GM23338 (cell line): ENCODE measurements at regions not wholly inside any gene's neighbourhood (a gene's known extent, or its start where the extent isn't known, plus 50 kb on each side); places are given as distances from the start of the nearest gene placed in this dataset.

Source experiments
- ATAC-seq: fragments of 200-7000 bp; cut with Tn5 transposase; 3 replicates; pipeline ENCODE4 v1.9.1; 2020
- DNase-seq: peaks from one replicate; pipeline ENCODE4 v3.0.0-alpha.2; 2015; ENCODE audit warnings: low spot score
- H2AFZ ChIP-seq: fragments of 200-600 bp; sonication (generic); 2 replicates; pipeline ENCODE4 v1.8.0; 2016; ENCODE audit warnings: antibody characterized with exemption, mild to moderate bottlenecking, moderate library complexity
- H3F3A ChIP-seq: fragments of 200-600 bp; sonication (generic); replicated peaks from 2 replicates; pipeline ENCODE4 v1.8.0; 2017; ENCODE audit warnings: antibody characterized with exemption, mixed run types, low read depth
- H3K27ac ChIP-seq: fragments of 200-600 bp; sonication (generic); 2 replicates; pipeline ENCODE4 v1.6.1; 2016; ENCODE audit warnings: low read depth
- H3K27me3 ChIP-seq: fragments of 200-600 bp; sonication (generic); 2 replicates; pipeline ENCODE4 v1.8.0; 2016; ENCODE audit warnings: mild to moderate bottlenecking, mixed run types, moderate library complexity; ENCODE audit not compliant: insufficient read depth
- H3K36me3 ChIP-seq: fragments of 200-600 bp; sonication (generic); 2 replicates; pipeline ENCODE4 v1.8.0; 2016; ENCODE audit warnings: mild to moderate bottlenecking; ENCODE audit not compliant: insufficient read depth
- H3K4me1 ChIP-seq: fragments of 200-600 bp; sonication (generic); 2 replicates; pipeline ENCODE4 v1.8.0; 2016; ENCODE audit warnings: mild to moderate bottlenecking, moderate library complexity; ENCODE audit not compliant: insufficient read depth
- H3K4me2 ChIP-seq: fragments of 200-600 bp; sonication (generic); 2 replicates; pipeline ENCODE4 v1.7.1; 2017; ENCODE audit warnings: mixed run types
- H3K4me3 ChIP-seq: fragments of 200-600 bp; sonication (generic); 2 replicates; pipeline ENCODE4 v1.6.1; 2016; ENCODE audit warnings: mixed run types
- H3K79me2 ChIP-seq: fragments of 200-600 bp; sonication (generic); replicated peaks from 2 replicates; pipeline ENCODE4 v1.8.0; 2017; ENCODE audit warnings: mild to moderate bottlenecking; ENCODE audit not compliant: insufficient read depth
- H3K9me2 ChIP-seq: fragments of 200-600 bp; sonication (generic); 2 replicates; pipeline ENCODE4 v1.8.0; 2017; ENCODE audit not compliant: insufficient read depth
- H4K20me1 ChIP-seq: fragments of 200-600 bp; sonication (generic); replicated peaks from 2 replicates; pipeline ENCODE4 v1.8.0; 2017; ENCODE audit warnings: mild to moderate bottlenecking; ENCODE audit not compliant: insufficient read depth
- H3K27ac Mint-ChIP-seq: 2 replicates; pipeline ENCODE4 v1.8.0; 2020; ENCODE audit warnings: inconsistent platforms, mild to moderate bottlenecking, moderate library complexity, mixed read lengths
- H3K27me3 Mint-ChIP-seq: 3 replicates; pipeline ENCODE4 v1.8.0; 2022; ENCODE audit warnings: low read depth, mild to moderate bottlenecking, moderate library complexity, mixed read lengths, inconsistent platforms; ENCODE audit not compliant: insufficient read depth, poor library complexity
- H3K36me3 Mint-ChIP-seq: 3 replicates; pipeline ENCODE4 v1.8.0; 2021; ENCODE audit warnings: low read depth, mild to moderate bottlenecking, inconsistent platforms, moderate library complexity, mixed read lengths
- H3K4me1 Mint-ChIP-seq: 3 replicates; pipeline ENCODE4 v1.8.0; 2020; ENCODE audit warnings: mild to moderate bottlenecking, inconsistent platforms, mixed read lengths
- H3K4me3 Mint-ChIP-seq: 3 replicates; pipeline ENCODE4 v1.8.0; 2021; ENCODE audit warnings: moderate library complexity, mild to moderate bottlenecking, inconsistent platforms, mixed read lengths
- H3K9me3 Mint-ChIP-seq: 3 replicates; pipeline ENCODE4 v1.8.0; 2020; ENCODE audit warnings: moderate library complexity, mild to moderate bottlenecking, inconsistent platforms, mixed read lengths
- CREB1 ChIP-seq: fragments of 250-450 bp; sonication (Bioruptor Pico); IDR thresholded peaks from 2 replicates; pipeline ENCODE4 v1.5.0; 2020; ENCODE audit warnings: low read depth, mild to moderate bottlenecking, moderate library complexity
- EZH2 ChIP-seq: fragments of 200-600 bp; sonication (generic); IDR thresholded peaks from one replicate; pipeline ENCODE4 v1.8.0; 2017; ENCODE audit warnings: antibody characterized with exemption, mild to moderate bottlenecking, low read depth; ENCODE audit not compliant: unreplicated experiment
- EZH2phosphoT487 ChIP-seq: fragments of 200-600 bp; sonication (generic); IDR thresholded peaks from one replicate; pipeline ENCODE4 v1.8.1; 2018; ENCODE audit warnings: antibody characterized with exemption; ENCODE audit not compliant: unreplicated experiment
- JUNB ChIP-seq: IDR thresholded peaks from one replicate; pipeline ENCODE4 v1.6.1; 2016; ENCODE audit warnings: antibody characterized with exemption; ENCODE audit not compliant: unreplicated experiment
- POLR2AphosphoS5 ChIP-seq: IDR thresholded peaks from 2 replicates; pipeline ENCODE4 v1.6.1; 2016; ENCODE audit warnings: antibody characterized with exemption, low read depth
- STAT1 ChIP-seq: IDR thresholded peaks from one replicate; pipeline ENCODE4 v1.6.1; 2016; ENCODE audit warnings: antibody characterized with exemption; ENCODE audit not compliant: unreplicated experiment
- ZNF114 ChIP-seq: fragments of 250-450 bp; sonication (Bioruptor Pico); IDR thresholded peaks from 2 replicates; pipeline ENCODE4 v1.5.0; 2020; ENCODE audit warnings: mild to moderate bottlenecking, moderate library complexity
- ZNF331 ChIP-seq: fragments of 250-450 bp; sonication (Bioruptor Pico); IDR thresholded peaks from 2 replicates; pipeline ENCODE4 v1.5.0; 2020; ENCODE audit warnings: low read depth, mild to moderate bottlenecking, moderate library complexity
- TF ChIP-seq, protein P1 (sequence below): IDR thresholded peaks from 2 replicates; pipeline ENCODE4 v1.6.1; 2016; ENCODE audit warnings: antibody characterized with exemption
- TF ChIP-seq, protein P2 (sequence below), 2 experiments: fragments of 200-600 bp in 1 of 2; sonication (generic) in 1 of 2; conservative IDR thresholded peaks; 2 replicates each; pipeline versions ENCODE4 v1.5.1 to v1.6.1; 2016 to 2017; ENCODE audit warnings: antibody characterized with exemption in 2 of 2, low read depth in 2 of 2, mild to moderate bottlenecking in 2 of 2, moderate library complexity in 1 of 2
- TF ChIP-seq, protein P3 (sequence below): IDR thresholded peaks from one replicate; pipeline ENCODE4 v1.6.1; 2018; ENCODE audit warnings: antibody characterized with exemption; ENCODE audit not compliant: unreplicated experiment

DNA sequence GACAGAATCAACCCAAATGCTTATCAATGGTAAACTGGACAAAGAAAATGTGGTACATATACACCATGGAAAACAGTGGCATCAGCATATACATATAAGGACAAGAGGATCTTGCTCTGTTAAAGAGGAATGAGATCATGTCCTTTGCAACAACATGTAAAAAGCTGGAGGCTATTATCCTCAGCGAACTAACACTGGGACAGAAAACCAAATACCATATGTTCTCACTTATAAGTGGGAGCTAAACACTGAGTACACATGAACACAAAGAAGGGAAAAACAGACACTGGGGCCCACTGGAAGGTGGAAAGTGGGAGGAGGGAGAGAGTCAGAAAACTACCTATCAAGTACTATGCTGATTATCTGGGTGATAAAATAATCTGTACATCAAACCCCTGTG, 447.3 kb upstream of the MAF start:
- no peaks in the 10 kb centered on the region for H3K36me3 ChIP-seq
- H3K27me3 ChIP-seq: no peaks in the 10 kb centered on the region
- H3K27ac ChIP-seq: no peak overlapping the region
- no peak overlapping the region for H3K4me3 ChIP-seq
- peaks cover 4% of the 10 kb centered on the region; the same call in 2 of the 3 replicates for H3K4me1 Mint-ChIP-seq
- DNase-seq (no peak), ATAC-seq (no peak)
- no peaks in the 10 kb centered on the region for H3K79me2 ChIP-seq
- H3K9me2 ChIP-seq: no peaks in the 10 kb centered on the region
- no peak overlapping the region for H3K4me2 ChIP-seq
- no peak overlapping the region for H3K27ac Mint-ChIP-seq
- H3K9me3 Mint-ChIP-seq: no peaks in the 10 kb centered on the region
- H2AFZ ChIP-seq: no peak overlapping the region
- H3K27me3 Mint-ChIP-seq: no peaks in the 10 kb centered on the region
- TF ChIP-seq POLR2AphosphoS5 (no peak), STAT1 (no peak), ZNF331 (CRISPR knock-in tag) (no peak), JUNB (no peak), ZNF114 (CRISPR knock-in tag) (no peak), CREB1 (CRISPR knock-in tag) (no peak)
- TF ChIP-seq, protein P1, sequence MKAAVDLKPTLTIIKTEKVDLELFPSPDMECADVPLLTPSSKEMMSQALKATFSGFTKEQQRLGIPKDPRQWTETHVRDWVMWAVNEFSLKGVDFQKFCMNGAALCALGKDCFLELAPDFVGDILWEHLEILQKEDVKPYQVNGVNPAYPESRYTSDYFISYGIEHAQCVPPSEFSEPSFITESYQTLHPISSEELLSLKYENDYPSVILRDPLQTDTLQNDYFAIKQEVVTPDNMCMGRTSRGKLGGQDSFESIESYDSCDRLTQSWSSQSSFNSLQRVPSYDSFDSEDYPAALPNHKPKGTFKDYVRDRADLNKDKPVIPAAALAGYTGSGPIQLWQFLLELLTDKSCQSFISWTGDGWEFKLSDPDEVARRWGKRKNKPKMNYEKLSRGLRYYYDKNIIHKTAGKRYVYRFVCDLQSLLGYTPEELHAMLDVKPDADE: no peak
- TF ChIP-seq, protein P2, sequence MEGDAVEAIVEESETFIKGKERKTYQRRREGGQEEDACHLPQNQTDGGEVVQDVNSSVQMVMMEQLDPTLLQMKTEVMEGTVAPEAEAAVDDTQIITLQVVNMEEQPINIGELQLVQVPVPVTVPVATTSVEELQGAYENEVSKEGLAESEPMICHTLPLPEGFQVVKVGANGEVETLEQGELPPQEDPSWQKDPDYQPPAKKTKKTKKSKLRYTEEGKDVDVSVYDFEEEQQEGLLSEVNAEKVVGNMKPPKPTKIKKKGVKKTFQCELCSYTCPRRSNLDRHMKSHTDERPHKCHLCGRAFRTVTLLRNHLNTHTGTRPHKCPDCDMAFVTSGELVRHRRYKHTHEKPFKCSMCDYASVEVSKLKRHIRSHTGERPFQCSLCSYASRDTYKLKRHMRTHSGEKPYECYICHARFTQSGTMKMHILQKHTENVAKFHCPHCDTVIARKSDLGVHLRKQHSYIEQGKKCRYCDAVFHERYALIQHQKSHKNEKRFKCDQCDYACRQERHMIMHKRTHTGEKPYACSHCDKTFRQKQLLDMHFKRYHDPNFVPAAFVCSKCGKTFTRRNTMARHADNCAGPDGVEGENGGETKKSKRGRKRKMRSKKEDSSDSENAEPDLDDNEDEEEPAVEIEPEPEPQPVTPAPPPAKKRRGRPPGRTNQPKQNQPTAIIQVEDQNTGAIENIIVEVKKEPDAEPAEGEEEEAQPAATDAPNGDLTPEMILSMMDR (conservative IDR thresholded peaks at IDR 0.05; ENCODE audit: low read depth in 2 of 2): no peak
- TF ChIP-seq, protein P3, sequence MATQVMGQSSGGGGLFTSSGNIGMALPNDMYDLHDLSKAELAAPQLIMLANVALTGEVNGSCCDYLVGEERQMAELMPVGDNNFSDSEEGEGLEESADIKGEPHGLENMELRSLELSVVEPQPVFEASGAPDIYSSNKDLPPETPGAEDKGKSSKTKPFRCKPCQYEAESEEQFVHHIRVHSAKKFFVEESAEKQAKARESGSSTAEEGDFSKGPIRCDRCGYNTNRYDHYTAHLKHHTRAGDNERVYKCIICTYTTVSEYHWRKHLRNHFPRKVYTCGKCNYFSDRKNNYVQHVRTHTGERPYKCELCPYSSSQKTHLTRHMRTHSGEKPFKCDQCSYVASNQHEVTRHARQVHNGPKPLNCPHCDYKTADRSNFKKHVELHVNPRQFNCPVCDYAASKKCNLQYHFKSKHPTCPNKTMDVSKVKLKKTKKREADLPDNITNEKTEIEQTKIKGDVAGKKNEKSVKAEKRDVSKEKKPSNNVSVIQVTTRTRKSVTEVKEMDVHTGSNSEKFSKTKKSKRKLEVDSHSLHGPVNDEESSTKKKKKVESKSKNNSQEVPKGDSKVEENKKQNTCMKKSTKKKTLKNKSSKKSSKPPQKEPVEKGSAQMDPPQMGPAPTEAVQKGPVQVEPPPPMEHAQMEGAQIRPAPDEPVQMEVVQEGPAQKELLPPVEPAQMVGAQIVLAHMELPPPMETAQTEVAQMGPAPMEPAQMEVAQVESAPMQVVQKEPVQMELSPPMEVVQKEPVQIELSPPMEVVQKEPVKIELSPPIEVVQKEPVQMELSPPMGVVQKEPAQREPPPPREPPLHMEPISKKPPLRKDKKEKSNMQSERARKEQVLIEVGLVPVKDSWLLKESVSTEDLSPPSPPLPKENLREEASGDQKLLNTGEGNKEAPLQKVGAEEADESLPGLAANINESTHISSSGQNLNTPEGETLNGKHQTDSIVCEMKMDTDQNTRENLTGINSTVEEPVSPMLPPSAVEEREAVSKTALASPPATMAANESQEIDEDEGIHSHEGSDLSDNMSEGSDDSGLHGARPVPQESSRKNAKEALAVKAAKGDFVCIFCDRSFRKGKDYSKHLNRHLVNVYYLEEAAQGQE: no peak
- H3K36me3 Mint-ChIP-seq: no peaks in the 10 kb centered on the region
- H3K4me1 ChIP-seq: no peaks in the 10 kb centered on the region
- H4K20me1 ChIP-seq: no peaks in the 10 kb centered on the region
- H3F3A ChIP-seq: no peaks in the 10 kb centered on the region
- H3K4me3 Mint-ChIP-seq: no peak overlapping the region

DNA sequence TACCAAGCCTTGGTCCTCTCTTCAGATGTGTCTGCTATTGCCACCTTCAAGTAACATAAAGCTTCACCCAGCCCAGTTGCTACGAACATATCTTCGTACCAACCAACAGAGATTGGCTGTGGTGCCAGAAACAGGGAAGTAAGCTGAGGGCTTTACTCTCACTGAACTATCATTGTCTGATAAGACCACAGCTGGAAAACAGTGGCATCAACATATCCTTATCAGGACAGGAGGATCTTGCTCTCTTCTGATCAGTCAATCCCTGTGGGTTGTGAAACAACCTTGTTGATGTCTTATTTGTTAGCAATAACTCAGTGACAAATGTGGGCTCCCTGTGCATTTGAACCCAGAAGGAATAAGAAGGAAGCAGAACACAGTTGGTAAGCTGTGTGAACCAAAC, 446.3 kb upstream of the MAF start:
- DNase-seq: no peak

More for the DNA sequence above, 446.3 kb upstream of the MAF start:
- Mint-ChIP-seq H3K36me3 (no peaks in the 10 kb centered on the region), H3K27ac (no peak overlapping the region), H3K4me3 (no peak overlapping the region), H3K9me3 (no peaks in the 10 kb centered on the region), H3K27me3 (no peaks in the 10 kb centered on the region), H3K4me1 (peaks cover 4% of the 10 kb centered on the region; the same call in 2 of the 3 replicates)
- H4K20me1 ChIP-seq: no peaks in the 10 kb centered on the region
- H3F3A ChIP-seq: no peaks in the 10 kb centered on the region
- no peak overlapping the region for H3K4me3 ChIP-seq
- H3K4me2 ChIP-seq: no peak overlapping the region
- no peaks in the 10 kb centered on the region for H3K36me3 ChIP-seq
- no peak overlapping the region for H2AFZ ChIP-seq
- H3K79me2 ChIP-seq: no peaks in the 10 kb centered on the region
- no peak for TF ChIP-seq EZH2phosphoT487
- TF ChIP-seq CREB1 (CRISPR knock-in tag): no peak
- no peak for TF ChIP-seq EZH2
- TF ChIP-seq STAT1: no peak
- TF ChIP-seq JUNB: no peak
- no peak for TF ChIP-seq ZNF114 (CRISPR knock-in tag)
- TF ChIP-seq, protein P1: no peak
- no peaks in the 10 kb centered on the region for H3K27me3 ChIP-seq
- ATAC-seq: no peak
- H3K27ac ChIP-seq: no peak overlapping the region
- H3K9me2 ChIP-seq: no peaks in the 10 kb centered on the region
- no peaks in the 10 kb centered on the region for H3K4me1 ChIP-seq
